ENCODE measurements at regions not wholly inside any gene's neighbourhood (a gene's known extent, or its start where the extent isn't known, plus 50 kb on each side); places are given as distances from the start of the nearest gene placed in this dataset.

- H3K4me3 ChIP-seq, result no peak overlapping the region
- Mint-ChIP-seq H3K9me3 (no peaks in the 10 kb centered on the region), H3K36me3 (no peaks in the 10 kb centered on the region), H3K27me3 (ENCODE audit: insufficient read depth, low read depth) (peaks cover 4% of the 10 kb centered on the region), H3K4me1 (peaks cover 9% of the 10 kb centered on the region), H3K27ac (no peak overlapping the region), H3K4me3 (no peak overlapping the region)
- H4K20me1 ChIP-seq (ENCODE audit: low read depth), result no peaks in the 10 kb centered on the region
- no peak overlapping the region for H2AFZ ChIP-seq (replicated peaks)
- no peak overlapping the region for H3K27ac ChIP-seq
- no peak for TF ChIP-seq EZH2phosphoT487 (IDR thresholded peaks at IDR 0.05)
- TF ChIP-seq EZH2 (IDR thresholded peaks at IDR 0.05), result no peak
- TF ChIP-seq, protein P1, sequence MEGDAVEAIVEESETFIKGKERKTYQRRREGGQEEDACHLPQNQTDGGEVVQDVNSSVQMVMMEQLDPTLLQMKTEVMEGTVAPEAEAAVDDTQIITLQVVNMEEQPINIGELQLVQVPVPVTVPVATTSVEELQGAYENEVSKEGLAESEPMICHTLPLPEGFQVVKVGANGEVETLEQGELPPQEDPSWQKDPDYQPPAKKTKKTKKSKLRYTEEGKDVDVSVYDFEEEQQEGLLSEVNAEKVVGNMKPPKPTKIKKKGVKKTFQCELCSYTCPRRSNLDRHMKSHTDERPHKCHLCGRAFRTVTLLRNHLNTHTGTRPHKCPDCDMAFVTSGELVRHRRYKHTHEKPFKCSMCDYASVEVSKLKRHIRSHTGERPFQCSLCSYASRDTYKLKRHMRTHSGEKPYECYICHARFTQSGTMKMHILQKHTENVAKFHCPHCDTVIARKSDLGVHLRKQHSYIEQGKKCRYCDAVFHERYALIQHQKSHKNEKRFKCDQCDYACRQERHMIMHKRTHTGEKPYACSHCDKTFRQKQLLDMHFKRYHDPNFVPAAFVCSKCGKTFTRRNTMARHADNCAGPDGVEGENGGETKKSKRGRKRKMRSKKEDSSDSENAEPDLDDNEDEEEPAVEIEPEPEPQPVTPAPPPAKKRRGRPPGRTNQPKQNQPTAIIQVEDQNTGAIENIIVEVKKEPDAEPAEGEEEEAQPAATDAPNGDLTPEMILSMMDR (IDR thresholded peaks at IDR 0.05), result no peak
- no peaks in the 10 kb centered on the region for H3K36me3 ChIP-seq
- no peaks in the 10 kb centered on the region for H3F3A ChIP-seq (ENCODE audit: low read depth)
- DNase-seq (ENCODE audit: low spot score), result no peak
- H3K4me2 ChIP-seq, result no peak overlapping the region
- no peaks in the 10 kb centered on the region for H3K27me3 ChIP-seq
- H3K9me3 ChIP-seq (ENCODE audit: low read depth), result no peaks in the 10 kb centered on the region
- H3K79me2 ChIP-seq (ENCODE audit: low read depth), result no peaks in the 10 kb centered on the region
- H3K9ac ChIP-seq, result no peak overlapping the region
- H3K4me1 ChIP-seq, result no peaks in the 10 kb centered on the region
Measured at GRCh38 chr7:27386581-27386980, 144.0 kb downstream of the EVX1 start.

GRCh38 chr7:27387864-27388263, 145.3 kb downstream of the EVX1 start:
- H3F3A ChIP-seq (ENCODE audit: low read depth), result no peaks in the 10 kb centered on the region
- H2AFZ ChIP-seq (replicated peaks), result no peak overlapping the region
- no peaks in the 10 kb centered on the region for H3K9me3 ChIP-seq (ENCODE audit: low read depth)
- Mint-ChIP-seq H3K9me3 (no peaks in the 10 kb centered on the region), H3K27ac (no peak overlapping the region), H3K27me3 (ENCODE audit: insufficient read depth, low read depth) (peaks cover 4% of the 10 kb centered on the region), H3K4me3 (no peak overlapping the region), H3K36me3 (no peaks in the 10 kb centered on the region), H3K4me1 (peaks cover 9% of the 10 kb centered on the region)
- no peak overlapping the region for H3K4me2 ChIP-seq
- H3K79me2 ChIP-seq (ENCODE audit: low read depth), result no peaks in the 10 kb centered on the region
- no peaks in the 10 kb centered on the region for H3K36me3 ChIP-seq
- H3K27ac ChIP-seq, result no peak overlapping the region
- H3K9ac ChIP-seq, result no peak overlapping the region
- DNase-seq (ENCODE audit: low spot score), result no peak
- H3K4me3 ChIP-seq, result no peak overlapping the region
- H3K27me3 ChIP-seq, result no peaks in the 10 kb centered on the region
- TF ChIP-seq EZH2 (IDR thresholded peaks at IDR 0.05) (no peak), EZH2phosphoT487 (IDR thresholded peaks at IDR 0.05) (no peak)
- TF ChIP-seq, protein P1 (IDR thresholded peaks at IDR 0.05), result no peak
- no peaks in the 10 kb centered on the region for H3K4me1 ChIP-seq
- no peaks in the 10 kb centered on the region for H4K20me1 ChIP-seq (ENCODE audit: low read depth)

- Histone ChIP-seq H3K79me2 (ENCODE audit: low read depth) (no peaks in the 10 kb centered on the region), H3K4me2 (no peak overlapping the region), H3K36me3 (no peaks in the 10 kb centered on the region), H3K27me3 (no peaks in the 10 kb centered on the region), H2AFZ (replicated peaks) (no peak overlapping the region), H3K27ac (no peak overlapping the region), H3K4me1 (no peaks in the 10 kb centered on the region), H4K20me1 (ENCODE audit: low read depth) (no peaks in the 10 kb centered on the region), H3K4me3 (no peak overlapping the region), H3F3A (ENCODE audit: low read depth) (no peaks in the 10 kb centered on the region), H3K9me3 (ENCODE audit: low read depth) (no peaks in the 10 kb centered on the region), H3K9ac (no peak overlapping the region)
- H3K27me3 Mint-ChIP-seq (ENCODE audit: insufficient read depth, low read depth), result peaks cover 4% of the 10 kb centered on the region
- no peaks in the 10 kb centered on the region for H3K9me3 Mint-ChIP-seq
- H3K4me3 Mint-ChIP-seq, result no peak overlapping the region
- H3K36me3 Mint-ChIP-seq, result no peaks in the 10 kb centered on the region
- peaks cover 9% of the 10 kb centered on the region for H3K4me1 Mint-ChIP-seq
- no peak for TF ChIP-seq EZH2 (IDR thresholded peaks at IDR 0.05)
- TF ChIP-seq EZH2phosphoT487 (IDR thresholded peaks at IDR 0.05), result no peak
- TF ChIP-seq, protein P1 (IDR thresholded peaks at IDR 0.05), result no peak
- DNase-seq (ENCODE audit: low spot score), result no peak
- H3K27ac Mint-ChIP-seq, result no peak overlapping the region
Measured at GRCh38 chr7:27388561-27388960, 146.0 kb downstream of the EVX1 start.

All from neural progenitor cell (in vitro differentiated cells).